ENCODE measurements at regions not wholly inside any gene's neighbourhood (a gene's known extent, or its start where the extent isn't known, plus 50 kb on each side); places are given as distances from the start of the nearest gene placed in this dataset.

- Histone ChIP-seq H3K27ac (ENCODE audit: low read depth, low read length) (no peak overlapping the region), H2AFZ (ENCODE audit: low read depth, low read length, severe bottlenecking) (no peak overlapping the region), H3K4me2 (ENCODE audit: low read depth, low read length, poor library complexity, severe bottlenecking) (no peak overlapping the region), H3K9ac (ENCODE audit: low read length) (no peak overlapping the region), H3K79me2 (ENCODE audit: insufficient read depth, low read length) (no peaks in the 10 kb centered on the region), H3K36me3 (ENCODE audit: low read length) (no peaks in the 10 kb centered on the region), H3K9me3 (ENCODE audit: insufficient read depth, low read length) (no peaks in the 10 kb centered on the region), H4K20me1 (ENCODE audit: low read depth, low read length) (no peaks in the 10 kb centered on the region), H3K4me3 (ENCODE audit: insufficient read depth, low read length, poor library complexity, severe bottlenecking) (no peak overlapping the region), H3K27me3 (ENCODE audit: low read length) (no peaks in the 10 kb centered on the region), H3K9me2 (replicated peaks; ENCODE audit: insufficient read depth, low read length) (no peaks in the 10 kb centered on the region), H3F3A (ENCODE audit: insufficient read depth) (no peaks in the 10 kb centered on the region)
- TF ChIP-seq EZH2phosphoT487 (conservative IDR thresholded peaks at IDR 0.05; ENCODE audit: low read length), result no peak
- no peak for TF ChIP-seq CTCF (IDR thresholded peaks at IDR 0.05; ENCODE audit: insufficient read depth, low read length, poor library complexity, severe bottlenecking)
Observed at GRCh38 chr4:110748071-110748470, 125.2 kb upstream of the PITX2 start.

- H3K4me3 ChIP-seq (ENCODE audit: insufficient read depth, low read length, poor library complexity, severe bottlenecking), result no peak overlapping the region
- no peaks in the 10 kb centered on the region for H3K79me2 ChIP-seq (ENCODE audit: insufficient read depth, low read length)
- no peak overlapping the region for H3K27ac ChIP-seq (ENCODE audit: low read depth, low read length)
- no peak overlapping the region for H2AFZ ChIP-seq (ENCODE audit: low read depth, low read length, severe bottlenecking)
- H3K36me3 ChIP-seq (ENCODE audit: low read length), result no peaks in the 10 kb centered on the region
- no peaks in the 10 kb centered on the region for H3K27me3 ChIP-seq (ENCODE audit: low read length)
- H3K9me2 ChIP-seq (replicated peaks; ENCODE audit: insufficient read depth, low read length), result no peaks in the 10 kb centered on the region
- H4K20me1 ChIP-seq (ENCODE audit: low read depth, low read length), result no peaks in the 10 kb centered on the region
- TF ChIP-seq CTCF (IDR thresholded peaks at IDR 0.05; ENCODE audit: insufficient read depth, low read length, poor library complexity, severe bottlenecking) (no peak), EZH2phosphoT487 (conservative IDR thresholded peaks at IDR 0.05; ENCODE audit: low read length) (no peak)
- H3K9ac ChIP-seq (ENCODE audit: low read length), result no peak overlapping the region
- H3K4me2 ChIP-seq (ENCODE audit: low read depth, low read length, poor library complexity, severe bottlenecking), result no peak overlapping the region
- H3K9me3 ChIP-seq (ENCODE audit: insufficient read depth, low read length), result no peaks in the 10 kb centered on the region
- H3F3A ChIP-seq (ENCODE audit: insufficient read depth), result no peaks in the 10 kb centered on the region
Observed at GRCh38 chr4:110751183-110751582, 128.3 kb upstream of the PITX2 start.

- no peak overlapping the region for H3K9ac ChIP-seq (ENCODE audit: low read length)
- no peaks in the 10 kb centered on the region for H3K27me3 ChIP-seq (ENCODE audit: low read length)
Observed at GRCh38 chr4:110751986-110752385, 129.1 kb upstream of the PITX2 start.

More at GRCh38 chr4:110751986-110752385, 129.1 kb upstream of the PITX2 start:
- Histone ChIP-seq H3K4me3 (ENCODE audit: insufficient read depth, low read length, poor library complexity, severe bottlenecking) (no peak overlapping the region), H4K20me1 (ENCODE audit: low read depth, low read length) (no peaks in the 10 kb centered on the region), H3F3A (ENCODE audit: insufficient read depth) (no peaks in the 10 kb centered on the region), H3K9me3 (ENCODE audit: insufficient read depth, low read length) (no peaks in the 10 kb centered on the region), H3K79me2 (ENCODE audit: insufficient read depth, low read length) (no peaks in the 10 kb centered on the region), H3K9me2 (replicated peaks; ENCODE audit: insufficient read depth, low read length) (no peaks in the 10 kb centered on the region), H3K4me2 (ENCODE audit: low read depth, low read length, poor library complexity, severe bottlenecking) (no peak overlapping the region), H2AFZ (ENCODE audit: low read depth, low read length, severe bottlenecking) (no peak overlapping the region), H3K27ac (ENCODE audit: low read depth, low read length) (no peak overlapping the region), H3K36me3 (ENCODE audit: low read length) (no peaks in the 10 kb centered on the region)
- no peak for TF ChIP-seq CTCF (IDR thresholded peaks at IDR 0.05; ENCODE audit: insufficient read depth, low read length, poor library complexity, severe bottlenecking)
